IMR-90 (cell line): ENCODE measurements at regions not wholly inside any gene's neighbourhood (a gene's known extent, or its start where the extent isn't known, plus 50 kb on each side); places are given as distances from the start of the nearest gene placed in this dataset.

Experiments used
- ATAC-seq: fragments of 200-7000 bp; cut with Tn5 transposase; 2 replicates; pipeline ENCODE4 v1.9.1; 2020; ENCODE audit warnings: low read depth, mild to moderate bottlenecking, moderate library complexity
- BruUV-seq: library from RNA; stranded (reverse); fragments of 400-500 nt; replicated peaks from 2 replicates; lab custom pipeline; 2021; lab: Mats Ljungman, UMichigan
- CTCF ChIA-PET: fragments of 300-600 bp; formaldehyde crosslinking; extraction: SDS; loops from one replicate; lab custom pipeline; 2021; ENCODE audit warnings: antibody characterized with exemption; lab: Yijun Ruan, JAX
- POLR2A ChIA-PET: fragments of 300-600 bp; sonication (Branson Sonifier 250); formaldehyde crosslinking; loops from one replicate; lab custom pipeline; 2022; ENCODE audit warnings: antibody characterized with exemption; ENCODE audit not compliant: unreplicated experiment; lab: Charles Lee
- DNase-seq: peaks from one replicate; pipeline ENCODE4 v3.0.0; 2013
- H2AFZ ChIP-seq: replicated peaks from 2 replicates; pipeline ENCODE3; 2013; ENCODE audit warnings: low read length, mild to moderate bottlenecking; ENCODE audit not compliant: poor library complexity
- H2AK5ac ChIP-seq: 2 replicates; pipeline ENCODE4 v1.6.1; 2013; ENCODE audit warnings: low read depth, low read length, inconsistent platforms
- H2AK9ac ChIP-seq: replicated peaks from 2 replicates; pipeline ENCODE3; 2013; ENCODE audit warnings: mild to moderate bottlenecking, low read depth, low read length, moderate library complexity; ENCODE audit not compliant: poor library complexity
- H2BK120ac ChIP-seq: 2 replicates; pipeline ENCODE4 v1.6.1; 2013; ENCODE audit warnings: low read depth, low read length, inconsistent platforms
- H2BK15ac ChIP-seq: 3 replicates; pipeline ENCODE4 v1.6.1; 2013; ENCODE audit warnings: low read depth, low read length, inconsistent platforms
- H2BK20ac ChIP-seq: 2 replicates; pipeline ENCODE4 v1.6.1; 2013; ENCODE audit warnings: low read depth, mild to moderate bottlenecking, inconsistent platforms, low read length, moderate library complexity
- H2BK5ac ChIP-seq: 2 replicates; pipeline ENCODE4 v1.6.1; 2013; ENCODE audit warnings: mild to moderate bottlenecking, low read depth, low read length, inconsistent platforms; ENCODE audit not compliant: poor library complexity, severe bottlenecking
- H3K14ac ChIP-seq: replicated peaks from 2 replicates; pipeline ENCODE4 v1.6.1; 2013; ENCODE audit warnings: low read depth, low read length, inconsistent platforms
- H3K18ac ChIP-seq: 2 replicates; pipeline ENCODE4 v1.6.1; 2013; ENCODE audit warnings: low read depth, low read length, control low read depth
- H3K23ac ChIP-seq: 2 replicates; pipeline ENCODE4 v1.6.1; 2013; ENCODE audit warnings: low read depth, low read length, inconsistent platforms
- H3K27ac ChIP-seq: 2 replicates; pipeline ENCODE4 v1.5.1; 2013; ENCODE audit warnings: mild to moderate bottlenecking, control low read depth, low read length; ENCODE audit not compliant: insufficient read depth
- H3K27me3 ChIP-seq: 2 replicates; pipeline ENCODE4 v1.6.1; 2013; ENCODE audit warnings: low read length; ENCODE audit not compliant: control insufficient read depth, insufficient read depth
- H3K36me3 ChIP-seq: 2 replicates; pipeline ENCODE4 v1.6.1; 2013; ENCODE audit warnings: low read length, mixed read lengths; ENCODE audit not compliant: control insufficient read depth, insufficient read depth
- H3K4ac ChIP-seq: 2 replicates; pipeline ENCODE4 v1.6.1; 2013; ENCODE audit warnings: low read depth, low read length, inconsistent platforms
- H3K4me1 ChIP-seq: 2 replicates; pipeline ENCODE4 v1.6.1; 2013; ENCODE audit warnings: low read length, mixed read lengths; ENCODE audit not compliant: control insufficient read depth, insufficient read depth
- H3K4me2 ChIP-seq: 2 replicates; pipeline ENCODE4 v1.6.1; 2013; ENCODE audit warnings: low read depth, mild to moderate bottlenecking, control low read depth, low read length, moderate library complexity
- H3K4me3 ChIP-seq: 2 replicates; pipeline ENCODE4 v1.5.1; 2013; ENCODE audit warnings: low read depth, mild to moderate bottlenecking, control low read depth, low read length, moderate library complexity; ENCODE audit not compliant: insufficient read depth
- H3K56ac ChIP-seq: 2 replicates; pipeline ENCODE4 v1.6.1; 2013; ENCODE audit warnings: low read length, inconsistent platforms; ENCODE audit not compliant: insufficient read depth; ENCODE audit errors: extremely low read depth
- H3K79me1 ChIP-seq, 2 experiments: 2 replicates each; pipeline ENCODE4 v1.6.1; 2013; ENCODE audit warnings: low read length in 2 of 2, inconsistent platforms in 1 of 2, low read depth in 1 of 2
- H3K9ac ChIP-seq: 2 replicates; pipeline ENCODE4 v1.6.1; 2013; ENCODE audit warnings: low read depth, low read length, control low read depth
- H3K9me1 ChIP-seq: 2 replicates; pipeline ENCODE4 v1.6.1; 2013; ENCODE audit warnings: low read length, inconsistent platforms; ENCODE audit not compliant: insufficient read depth
- H3K9me3 ChIP-seq: 2 replicates; pipeline ENCODE4 v1.6.1; 2013; ENCODE audit warnings: low read length; ENCODE audit not compliant: control insufficient read depth, insufficient read depth
- H4K20me1 ChIP-seq: 2 replicates; pipeline ENCODE4 v1.6.1; 2013; ENCODE audit warnings: low read length, inconsistent platforms; ENCODE audit not compliant: insufficient read depth
- H4K5ac ChIP-seq: 2 replicates; pipeline ENCODE4 v1.6.1; 2013; ENCODE audit warnings: mild to moderate bottlenecking, low read depth, low read length, control low read depth
- H4K8ac ChIP-seq, 2 experiments: 2 replicates each; pipeline ENCODE4 v1.6.1; 2013; ENCODE audit warnings: low read depth in 2 of 2, low read length in 2 of 2, control low read depth in 1 of 2, inconsistent platforms in 1 of 2
- H4K91ac ChIP-seq: 2 replicates; pipeline ENCODE4 v1.6.1; 2013; ENCODE audit warnings: low read depth, low read length, inconsistent platforms; ENCODE audit not compliant: insufficient read depth
- BHLHE40 ChIP-seq: fragments of 150-350 bp; IDR thresholded peaks from 2 replicates; pipeline ENCODE4 v1.6.1; 2016; ENCODE audit warnings: mild to moderate bottlenecking, low read depth, low read length
- CEBPB ChIP-seq: IDR thresholded peaks from 2 replicates; pipeline ENCODE4 v1.6.1; 2012; ENCODE audit warnings: low read depth, low read length, improper control_type of control experiment
- MAFK ChIP-seq: IDR thresholded peaks from 2 replicates; pipeline ENCODE4 v1.6.1; 2012; ENCODE audit warnings: low read depth, low read length, improper control_type of control experiment
- MAZ ChIP-seq: IDR thresholded peaks from 2 replicates; pipeline ENCODE4 v1.6.1; 2012; ENCODE audit warnings: low read depth, mild to moderate bottlenecking, low read length, improper control_type of control experiment, moderate library complexity, borderline replicate concordance
- SMC3 ChIP-seq: fragments of 150-350 bp; IDR thresholded peaks from 2 replicates; pipeline ENCODE4 v1.6.1; 2016; ENCODE audit warnings: low read depth, mild to moderate bottlenecking, antibody characterized with exemption, low read length, moderate library complexity
- WGBS, 2 experiments: methylation state at CpG; one replicate each; pipeline versions ENCODE4 v1.1.5 to v1.1.7; 2013; ENCODE audit warnings: missing lambda C conversion rate in 2 of 2; ENCODE audit not compliant: insufficient read length in 1 of 2; ENCODE audit errors: extremely low coverage in 2 of 2; 5-methylcytosine and 5-hydroxymethylcytosine counted together
- dilution Hi-C: fragments of 300-500 bp; cut with HindIII; formaldehyde crosslinking; loops from one replicate; pipeline ENCODE4 v1.14.3; 2018; ENCODE audit warnings: low sequenced_read_pairs; ENCODE audit not compliant: unreplicated experiment
- in situ Hi-C: fragments of 300-500 bp; cut with MboI; formaldehyde crosslinking; loops from 3 replicates; pipeline ENCODE4 v1.14.3; 2019; ENCODE audit warnings: low sequenced_read_pairs, inconsistent platforms, mixed read lengths
- intact Hi-C: fragments of 100-400 bp; cut with micrococcal nuclease; formaldehyde crosslinking; loops from 2 replicates; pipeline ENCODE4 v1.10.0; 2022
- TF ChIP-seq, protein P1 (sequence below): conservative IDR thresholded peaks from 2 replicates; pipeline ENCODE4 v1.5.1; 2012; ENCODE audit warnings: mild to moderate bottlenecking, low read depth, low read length, improper control_type of control experiment

DNA sequence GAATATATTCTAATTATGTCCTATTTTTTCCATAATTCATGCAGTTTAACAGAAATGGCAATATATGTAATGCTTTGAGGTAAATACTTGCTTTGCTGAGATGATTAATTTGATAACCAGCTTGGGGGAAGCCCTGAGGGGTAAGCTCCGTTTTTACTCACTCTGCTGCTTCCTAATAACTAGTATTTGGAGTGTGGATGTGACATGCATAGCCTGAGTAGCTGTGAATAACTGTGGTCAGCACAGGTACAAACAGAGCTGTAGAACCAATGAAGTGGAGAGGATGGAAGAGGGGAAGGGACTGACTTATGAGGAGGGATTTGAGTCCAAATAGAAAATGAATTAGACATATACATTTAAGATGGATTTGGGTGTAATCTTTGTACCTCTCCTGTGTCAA, 1495.5 kb upstream of the DDX18 start:
- no peak for TF ChIP-seq CEBPB
- TF ChIP-seq BHLHE40: no peak
- no peak for TF ChIP-seq MAFK
- TF ChIP-seq SMC3: no peak
- TF ChIP-seq, protein P1, sequence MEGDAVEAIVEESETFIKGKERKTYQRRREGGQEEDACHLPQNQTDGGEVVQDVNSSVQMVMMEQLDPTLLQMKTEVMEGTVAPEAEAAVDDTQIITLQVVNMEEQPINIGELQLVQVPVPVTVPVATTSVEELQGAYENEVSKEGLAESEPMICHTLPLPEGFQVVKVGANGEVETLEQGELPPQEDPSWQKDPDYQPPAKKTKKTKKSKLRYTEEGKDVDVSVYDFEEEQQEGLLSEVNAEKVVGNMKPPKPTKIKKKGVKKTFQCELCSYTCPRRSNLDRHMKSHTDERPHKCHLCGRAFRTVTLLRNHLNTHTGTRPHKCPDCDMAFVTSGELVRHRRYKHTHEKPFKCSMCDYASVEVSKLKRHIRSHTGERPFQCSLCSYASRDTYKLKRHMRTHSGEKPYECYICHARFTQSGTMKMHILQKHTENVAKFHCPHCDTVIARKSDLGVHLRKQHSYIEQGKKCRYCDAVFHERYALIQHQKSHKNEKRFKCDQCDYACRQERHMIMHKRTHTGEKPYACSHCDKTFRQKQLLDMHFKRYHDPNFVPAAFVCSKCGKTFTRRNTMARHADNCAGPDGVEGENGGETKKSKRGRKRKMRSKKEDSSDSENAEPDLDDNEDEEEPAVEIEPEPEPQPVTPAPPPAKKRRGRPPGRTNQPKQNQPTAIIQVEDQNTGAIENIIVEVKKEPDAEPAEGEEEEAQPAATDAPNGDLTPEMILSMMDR: no peak
- TF ChIP-seq MAZ: no peak
- Histone ChIP-seq H4K20me1 (no peaks in the 10 kb centered on the region), H3K14ac (no peak overlapping the region), H4K5ac (no peak overlapping the region), H3K4me2 (no peak overlapping the region), H3K36me3 (no peaks in the 10 kb centered on the region), H3K9me1 (no peaks in the 10 kb centered on the region), H2BK15ac (no peak overlapping the region), H2BK5ac (no peak overlapping the region), H4K91ac (no peak overlapping the region), H4K8ac (no peak overlapping the region), H3K56ac (no peak overlapping the region), H2AK5ac (no peak overlapping the region), H3K18ac (no peak overlapping the region), H2BK20ac (no peak overlapping the region), H3K9me3 (peaks cover 2% of the 10 kb centered on the region; the same call in 1 of the 2 replicates), H3K4me1 (no peaks in the 10 kb centered on the region), H3K23ac (no peak overlapping the region), H2BK120ac (no peak overlapping the region), H3K9ac (no peak overlapping the region), H3K79me1 (no peaks in the 10 kb centered on the region), H2AK9ac (no peak overlapping the region), H2AFZ (no peak overlapping the region), H3K4ac (no peak overlapping the region), H3K4me3 (no peak overlapping the region), H3K27ac (no peak overlapping the region), H3K27me3 (no peaks in the 10 kb centered on the region)
- in situ Hi-C loops (no loop called here), intact Hi-C loops (no loop called here), dilution Hi-C loops (no loop called here)
- ATAC-seq (no peak), DNase-seq (no peak)
- ChIA-PET CTCF (no interaction called here), POLR2A (no interaction called here)
- no TSS peak for BruUV-seq
- no CpG with 5 or more reads among the region's 1 CpG for WGBS, 2 experiments
